Suprapubic skin (tissue), 4 donors: ENCODE measurements at regions not wholly inside any gene's neighbourhood (a gene's known extent, or its start where the extent isn't known, plus 50 kb on each side); places are given as distances from the start of the nearest gene placed in this dataset.
"Not testable (repeated sequence)": the region's sequence is repeated elsewhere in the genome, so short reads cannot be mapped to it uniquely, and the experiment has no call there.

Experiments
- EP300 ChIP-seq: sonication (generic); formaldehyde crosslinking; IDR thresholded peaks from one replicate; pipeline ENCODE4 v1.6.1; 2017; ENCODE audit warnings: antibody characterized with exemption
- POLR2A ChIP-seq, 2 donors: fragments of 450-650 bp; IDR thresholded peaks; one replicate each; pipeline ENCODE4 v1.6.1; 2017; ENCODE audit warnings: antibody characterized with exemption in 2 of 2, mild to moderate bottlenecking in 2 of 2, moderate library complexity in 2 of 2
- POLR2AphosphoS5 ChIP-seq, 3 donors: sonication (generic); formaldehyde crosslinking; IDR thresholded peaks; one replicate each; pipeline ENCODE4 v1.6.1; 2017; ENCODE audit warnings: antibody characterized with exemption in 3 of 3
- TF ChIP-seq, protein P1 (sequence below), 2 donors: fragments of 200-600 bp in 1 of 2; fragments of 450-650 bp in 1 of 2; sonication (generic) in 1 of 2; IDR thresholded peaks; one replicate each; pipeline ENCODE4 v1.5.1; 2016 to 2019; ENCODE audit warnings: antibody characterized with exemption in 2 of 2, mild to moderate bottlenecking in 1 of 2, moderate library complexity in 1 of 2

DNA sequence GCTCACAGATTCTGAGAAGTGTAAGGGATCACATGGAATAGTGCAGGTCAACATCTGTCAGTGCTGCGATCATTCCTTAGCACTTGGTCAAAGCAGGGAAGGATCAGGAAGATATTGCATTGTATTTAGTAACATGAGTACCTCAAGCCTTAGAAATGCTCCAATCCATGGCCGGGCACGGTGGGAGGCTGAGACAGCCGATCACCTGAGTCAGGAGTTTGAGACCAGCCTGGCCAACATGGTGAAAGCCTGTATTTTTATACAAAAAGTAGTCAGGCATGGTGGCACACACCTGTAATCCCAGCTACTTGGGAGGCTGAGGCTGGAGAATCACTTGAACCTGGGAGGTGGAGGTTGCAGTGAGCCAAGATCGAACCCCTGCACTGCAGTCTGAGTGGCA is 112.5 kb downstream of the CRYBB2 start:
- TF ChIP-seq, protein P1, sequence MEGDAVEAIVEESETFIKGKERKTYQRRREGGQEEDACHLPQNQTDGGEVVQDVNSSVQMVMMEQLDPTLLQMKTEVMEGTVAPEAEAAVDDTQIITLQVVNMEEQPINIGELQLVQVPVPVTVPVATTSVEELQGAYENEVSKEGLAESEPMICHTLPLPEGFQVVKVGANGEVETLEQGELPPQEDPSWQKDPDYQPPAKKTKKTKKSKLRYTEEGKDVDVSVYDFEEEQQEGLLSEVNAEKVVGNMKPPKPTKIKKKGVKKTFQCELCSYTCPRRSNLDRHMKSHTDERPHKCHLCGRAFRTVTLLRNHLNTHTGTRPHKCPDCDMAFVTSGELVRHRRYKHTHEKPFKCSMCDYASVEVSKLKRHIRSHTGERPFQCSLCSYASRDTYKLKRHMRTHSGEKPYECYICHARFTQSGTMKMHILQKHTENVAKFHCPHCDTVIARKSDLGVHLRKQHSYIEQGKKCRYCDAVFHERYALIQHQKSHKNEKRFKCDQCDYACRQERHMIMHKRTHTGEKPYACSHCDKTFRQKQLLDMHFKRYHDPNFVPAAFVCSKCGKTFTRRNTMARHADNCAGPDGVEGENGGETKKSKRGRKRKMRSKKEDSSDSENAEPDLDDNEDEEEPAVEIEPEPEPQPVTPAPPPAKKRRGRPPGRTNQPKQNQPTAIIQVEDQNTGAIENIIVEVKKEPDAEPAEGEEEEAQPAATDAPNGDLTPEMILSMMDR (IDR thresholded peaks at IDR 0.05), result not testable (repeated sequence)
- TF ChIP-seq POLR2A (IDR thresholded peaks at IDR 0.05); POLR2AphosphoS5 (IDR thresholded peaks at IDR 0.05); EP300: not testable (repeated sequence)
